Stimulated activated CD4-positive, alpha-beta T cell treated with anti-CD3 and anti-CD28 coated beads, Interleukin-2, amount 100 ng/mL, for 4 hours (primary cell): ENCODE measurements at regions not wholly inside any gene's neighbourhood (a gene's known extent, or its start where the extent isn't known, plus 50 kb on each side); places are given as distances from the start of the nearest gene placed in this dataset.
A peak's percentile ranks its signal among the peaks of the same experiment; 100 is the strongest.
"Not testable (repeated sequence)": the region's sequence is repeated elsewhere in the genome, so short reads cannot be mapped to it uniquely, and the experiment has no call there.

Experiments used
- DNase-seq: peaks from one replicate; pipeline ENCODE4 v3.0.0-alpha.2; 2020; ENCODE audit warnings: low read depth

DNA sequence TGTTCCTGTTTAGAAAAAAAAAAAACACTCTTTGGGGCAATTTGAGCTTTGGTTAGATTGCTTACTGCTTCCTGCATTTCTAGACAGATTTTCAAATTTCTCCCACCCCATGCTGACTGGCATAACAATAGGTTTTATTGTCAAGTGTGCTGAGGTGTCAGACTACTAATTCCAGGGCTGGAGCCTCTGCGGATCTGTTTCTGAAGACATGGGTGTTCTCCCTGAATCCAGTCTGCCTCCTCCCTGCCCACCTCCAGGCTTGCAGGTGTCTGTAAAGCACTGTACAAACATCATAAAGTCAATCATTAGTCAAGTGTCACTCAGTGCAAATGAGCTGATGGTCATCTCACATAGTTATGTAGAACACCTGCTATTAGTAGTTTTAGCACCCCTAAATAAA, 292.4 kb downstream of the GATA3 start:
- no peak for DNase-seq

DNA sequence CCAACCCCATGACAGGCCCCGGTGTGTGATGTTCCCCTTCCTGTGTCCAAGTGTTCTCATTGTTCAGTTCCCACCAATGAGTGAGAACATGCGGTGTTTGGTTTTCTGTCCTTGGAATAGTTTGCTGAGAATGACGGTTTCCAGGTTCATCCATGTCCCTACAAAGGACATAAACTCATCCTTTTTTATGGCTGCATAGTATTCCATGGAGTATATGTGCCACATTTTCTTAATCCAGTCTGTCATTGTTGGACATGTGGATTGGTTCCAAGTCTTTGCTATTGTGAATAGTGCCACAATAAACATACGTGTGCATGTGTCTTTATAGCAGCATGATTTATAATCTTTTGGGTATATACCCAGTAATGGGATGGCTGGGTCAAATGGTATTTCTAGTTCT, 293.1 kb downstream of the GATA3 start:
- DNase-seq: not testable (repeated sequence)

DNA sequence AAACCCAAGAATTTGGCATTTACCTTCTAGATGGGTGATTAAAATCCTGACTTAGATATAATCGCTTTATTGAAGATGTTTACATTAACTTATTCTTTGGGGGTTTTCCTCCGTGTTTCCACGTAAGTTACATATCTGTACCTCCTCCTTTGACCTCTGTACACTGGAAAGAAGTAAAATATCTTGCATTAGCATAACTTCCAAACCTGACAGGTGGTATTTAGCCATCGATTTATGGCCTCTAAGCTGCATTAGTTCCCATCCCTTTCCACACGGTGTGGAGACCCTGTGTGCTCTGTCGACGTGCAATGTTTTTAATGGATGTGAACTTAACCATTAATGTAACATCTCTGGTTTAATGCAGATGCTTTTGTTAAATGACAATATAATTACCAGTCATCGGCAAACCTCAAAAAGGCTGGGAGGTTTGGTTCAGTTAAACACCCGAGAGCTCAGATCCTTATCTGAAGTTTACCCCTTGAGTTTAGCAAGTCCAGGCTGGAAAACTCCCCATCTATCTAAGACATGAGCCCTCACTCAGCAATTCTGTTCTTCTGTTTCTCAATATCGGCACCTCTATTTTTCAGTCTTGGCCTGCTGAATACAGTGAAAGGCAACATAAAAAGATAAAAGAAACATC, 295.2 kb downstream of the GATA3 start:
- no peak for DNase-seq

DNA sequence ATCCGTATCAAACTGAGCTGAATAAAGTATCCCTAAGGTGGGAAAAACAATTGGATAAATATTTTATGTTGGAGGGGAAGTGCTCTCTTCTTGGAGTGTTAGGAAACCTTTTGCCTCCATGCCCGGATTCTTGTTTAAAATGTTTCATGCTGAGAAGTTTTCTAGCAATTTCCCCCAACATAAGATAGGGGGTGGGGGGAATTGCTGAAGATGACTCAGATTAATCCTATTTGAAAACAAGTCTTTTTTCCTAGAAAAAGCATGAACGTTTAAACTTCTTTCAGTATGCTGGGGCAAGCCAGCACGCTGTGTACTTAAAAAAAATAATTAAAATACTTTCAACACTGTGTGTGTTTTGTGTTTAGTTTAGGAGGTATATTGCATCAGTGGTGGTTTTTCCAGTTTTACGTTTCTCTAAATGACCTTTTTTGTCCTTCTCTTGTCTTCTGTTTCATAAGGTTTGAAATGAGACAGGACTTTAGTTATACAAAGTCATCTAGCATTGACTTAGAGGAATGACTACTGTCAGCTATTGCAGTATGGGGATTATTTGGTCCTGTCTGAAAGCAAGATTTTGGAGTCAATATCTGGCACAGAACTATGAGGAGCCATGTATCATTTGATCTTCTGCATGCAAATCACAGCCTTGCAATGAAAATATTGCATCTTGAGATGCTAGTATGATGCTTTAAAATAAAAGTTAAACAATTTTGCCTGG, 295.9 kb downstream of the GATA3 start:
- DNase-seq: no peak

DNA sequence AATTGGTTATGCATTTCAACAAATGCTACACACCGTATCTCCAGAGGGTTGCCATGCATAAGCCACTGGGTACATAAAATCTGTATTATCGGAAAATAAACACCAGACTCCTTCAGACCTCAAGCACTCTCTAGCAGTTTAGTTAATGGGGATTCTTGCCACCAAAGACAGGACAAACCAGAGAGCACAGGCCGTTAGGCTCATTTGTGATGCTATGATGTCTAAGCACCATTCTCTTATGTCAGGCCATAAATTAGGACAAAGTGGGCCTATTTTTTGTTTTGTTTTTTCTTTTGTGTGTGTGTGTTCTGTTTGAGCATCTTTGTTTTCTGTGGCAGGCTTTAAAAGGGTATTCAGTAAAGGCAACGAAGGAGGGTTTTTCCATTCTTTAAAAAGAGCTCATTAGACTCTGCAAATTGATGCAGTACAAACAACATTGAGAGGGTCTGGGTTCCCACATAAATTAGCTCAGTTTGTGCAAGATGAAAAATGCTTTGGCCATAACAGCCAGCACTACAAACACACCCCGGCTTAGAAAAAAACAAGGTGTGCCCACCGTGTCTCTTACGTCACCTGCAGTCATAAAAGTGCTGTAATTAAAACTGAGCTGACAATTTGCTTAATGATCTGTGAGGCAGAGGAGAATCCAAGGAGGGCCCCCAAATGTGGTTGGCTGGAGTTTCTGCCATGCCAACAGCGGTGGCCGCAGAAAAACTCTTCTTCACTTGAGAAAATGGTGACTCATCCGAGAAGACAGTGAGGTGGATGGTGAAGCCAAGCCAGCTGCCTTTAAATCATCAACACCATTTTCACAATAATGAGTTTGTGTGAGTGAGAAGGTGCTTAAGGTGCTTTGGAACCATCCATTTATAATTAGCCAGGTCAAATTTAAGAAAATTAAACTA, 297.9 kb downstream of the GATA3 start:
- no peak for DNase-seq

DNA sequence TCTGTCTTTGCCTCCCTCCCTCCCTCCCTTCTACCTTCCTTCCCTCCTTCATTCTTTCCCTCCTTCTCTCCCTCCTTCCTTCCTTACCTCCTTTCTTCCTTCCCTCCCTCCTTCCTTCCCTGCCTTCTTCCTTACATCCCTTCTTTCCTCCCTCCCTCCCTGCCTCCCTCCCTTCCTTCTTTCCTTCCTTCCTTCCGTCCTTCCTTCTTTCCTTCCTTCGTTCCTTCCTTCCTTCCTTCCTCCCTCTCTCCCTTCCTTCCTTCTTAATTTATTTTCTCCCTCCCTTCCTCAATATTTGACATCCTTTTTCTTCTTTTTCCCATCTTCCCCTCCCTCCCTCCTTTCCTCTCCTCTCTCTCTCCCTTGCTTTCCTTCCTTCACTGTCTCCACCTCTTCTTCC, 301.8 kb downstream of the GATA3 start:
- DNase-seq: no peak

DNA sequence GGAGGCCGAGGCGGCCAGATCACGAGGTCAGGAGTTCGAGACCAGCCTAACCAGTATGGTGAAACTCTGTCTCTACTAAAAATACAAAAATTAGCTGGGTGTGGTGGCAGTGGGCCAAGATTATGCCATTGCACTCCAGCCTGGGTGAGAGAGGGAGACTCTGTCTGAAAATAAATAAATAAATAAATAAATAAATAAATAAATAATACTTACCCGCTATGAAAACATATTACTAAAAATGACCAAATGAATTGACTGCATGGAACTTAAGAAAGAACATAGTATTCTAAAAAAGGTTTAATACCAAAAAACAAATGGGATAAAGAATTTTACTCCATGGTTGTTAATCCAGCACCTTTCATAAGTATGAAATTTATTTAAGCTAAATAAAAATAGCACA, 305.0 kb downstream of the GATA3 start:
- no peak for DNase-seq

DNA sequence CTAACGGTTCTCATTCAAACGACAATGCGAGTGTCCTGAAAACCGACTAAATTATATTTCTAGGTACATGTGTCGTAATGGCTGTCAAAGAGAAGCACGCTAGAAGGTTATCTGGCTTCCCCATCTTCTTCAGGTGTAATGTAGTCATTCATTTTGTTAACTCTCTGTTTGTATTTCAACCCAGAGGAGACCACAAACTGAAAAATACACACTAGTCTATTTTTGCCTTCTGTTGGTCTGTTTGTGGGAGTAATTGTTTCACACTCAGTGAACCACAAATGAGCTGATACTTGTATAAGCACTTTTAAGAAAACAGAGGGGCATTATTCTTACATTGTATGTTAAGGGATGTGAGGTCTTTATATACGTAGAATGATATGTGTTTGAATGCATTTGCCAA, 305.9 kb downstream of the GATA3 start:
- no peak for DNase-seq

DNA sequence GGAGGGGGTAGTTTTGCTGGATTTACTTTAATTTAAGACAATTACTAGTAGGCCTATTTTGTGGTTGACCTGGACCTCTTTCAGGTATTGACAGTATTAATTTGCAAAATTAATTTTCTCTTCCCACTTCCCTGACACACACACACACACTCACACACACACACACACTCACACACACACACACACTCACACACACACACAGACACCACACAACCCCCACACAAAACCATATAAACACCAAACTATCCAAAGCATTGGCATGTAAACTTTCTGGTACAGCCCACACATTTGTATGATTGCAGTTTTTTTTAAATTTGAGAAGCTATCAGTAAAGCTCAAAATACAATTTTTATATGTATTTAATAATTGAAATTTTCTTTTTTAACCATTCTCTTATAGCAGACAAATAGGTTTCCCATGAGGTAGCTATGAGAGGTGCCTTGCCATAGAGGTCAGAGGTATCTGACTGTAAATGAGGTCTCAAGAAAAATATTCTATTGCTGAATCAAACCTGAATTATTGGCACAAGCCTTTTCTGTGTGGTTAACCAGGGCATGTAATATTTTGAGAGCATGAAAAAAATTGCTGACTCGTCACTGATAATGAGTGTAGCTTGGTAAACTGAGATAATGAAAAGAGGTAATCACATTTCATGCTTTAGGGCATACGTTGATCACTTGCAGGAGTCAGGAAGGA, 306.5 kb downstream of the GATA3 start:
- DNase-seq: no peak

DNA sequence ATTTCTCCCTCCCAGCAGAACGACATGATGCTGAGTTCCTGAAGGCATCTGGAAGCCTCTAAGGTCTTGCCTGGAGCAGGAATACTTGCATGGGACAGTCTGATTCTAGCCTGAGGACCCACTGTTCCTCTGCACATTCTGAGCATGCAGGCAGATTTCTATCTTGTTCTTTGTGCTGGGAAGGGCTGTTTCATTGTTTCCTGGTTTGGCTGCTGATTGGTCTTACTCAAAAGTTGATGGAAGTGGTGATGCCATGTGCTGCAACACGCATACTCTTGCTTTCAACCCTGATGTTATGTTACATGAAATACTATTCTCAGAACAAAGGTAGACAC, 307.0 kb downstream of the GATA3 start:
- no peak for DNase-seq

DNA sequence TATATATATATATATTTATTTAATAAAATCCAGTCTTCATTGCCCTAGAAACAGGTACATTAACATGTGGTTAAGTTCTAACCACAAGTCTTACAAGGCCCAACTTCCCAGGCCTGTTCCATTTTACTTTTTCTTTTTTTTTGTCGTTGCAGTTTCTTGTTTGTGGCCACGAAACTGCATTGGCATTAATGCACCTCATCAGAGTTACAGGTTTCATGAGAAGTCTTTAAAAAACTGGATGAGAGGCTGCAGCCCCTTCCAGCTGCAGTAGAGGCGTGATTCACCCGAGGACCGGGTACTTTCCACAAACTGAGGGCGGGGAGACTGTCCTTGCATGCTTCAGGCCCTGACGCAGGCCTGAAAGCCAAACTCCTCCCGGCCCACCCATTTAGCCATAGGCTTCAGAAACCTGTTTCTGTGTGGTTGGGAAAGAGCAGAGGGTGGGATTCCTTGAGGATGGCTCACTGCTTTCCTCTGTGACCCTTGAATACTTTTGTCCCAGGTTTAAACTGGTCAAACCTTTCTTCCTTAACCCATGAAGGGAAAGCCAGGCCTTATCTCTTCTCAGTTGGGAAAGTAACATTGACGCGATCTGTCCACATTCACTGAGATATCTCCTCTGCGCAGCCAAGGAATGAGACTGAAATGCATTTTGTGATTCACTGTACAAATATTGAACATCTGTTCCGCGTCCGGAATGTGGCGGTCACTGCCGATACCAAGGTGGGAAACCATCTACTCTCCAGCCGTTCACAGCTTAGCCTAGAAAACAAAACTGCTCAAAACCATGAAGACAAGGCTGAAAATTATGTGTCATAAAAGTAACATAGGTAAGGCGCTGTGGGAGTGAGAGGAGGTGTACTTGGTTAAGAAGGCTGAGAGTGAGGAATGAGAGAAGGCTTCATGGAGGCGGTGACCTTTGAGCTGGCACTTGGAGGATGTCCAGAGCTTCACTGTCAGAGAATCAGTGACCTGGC, 311.7 kb downstream of the GATA3 start:
- DNase-seq: peak; percentile 4

DNA sequence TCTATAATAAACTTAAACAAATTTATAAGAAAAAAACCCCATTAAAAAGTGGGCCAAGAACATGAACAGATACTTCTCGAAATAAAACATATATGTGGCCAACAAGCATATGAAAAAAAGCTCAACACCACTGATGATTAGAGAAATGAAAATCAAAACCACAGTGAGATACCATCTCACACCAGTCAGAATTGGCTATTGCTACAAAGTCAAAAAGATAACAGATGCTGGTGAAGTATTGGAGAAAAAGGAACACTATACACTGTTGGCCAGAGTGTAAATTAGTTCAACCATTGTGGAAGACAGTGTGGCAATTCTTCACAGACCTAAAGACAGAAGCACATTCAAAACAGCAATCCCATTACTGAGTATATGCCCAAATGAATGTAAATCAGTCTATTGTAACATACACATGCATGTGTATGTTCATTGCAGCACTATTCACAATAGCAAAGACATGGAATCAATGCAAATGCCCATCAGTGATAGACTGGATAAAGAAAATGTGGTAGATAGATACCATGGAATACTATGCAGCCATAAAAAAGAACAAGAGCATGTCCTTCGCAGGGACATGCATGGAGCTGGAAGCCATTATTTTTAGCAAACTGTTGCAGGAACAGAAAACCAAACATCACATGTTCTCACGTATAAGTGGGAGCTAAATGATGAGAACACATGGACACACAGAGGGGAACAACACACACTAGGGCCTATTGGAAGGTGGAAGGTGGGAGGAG, 313.4 kb downstream of the GATA3 start:
- DNase-seq: not testable (repeated sequence)

DNA sequence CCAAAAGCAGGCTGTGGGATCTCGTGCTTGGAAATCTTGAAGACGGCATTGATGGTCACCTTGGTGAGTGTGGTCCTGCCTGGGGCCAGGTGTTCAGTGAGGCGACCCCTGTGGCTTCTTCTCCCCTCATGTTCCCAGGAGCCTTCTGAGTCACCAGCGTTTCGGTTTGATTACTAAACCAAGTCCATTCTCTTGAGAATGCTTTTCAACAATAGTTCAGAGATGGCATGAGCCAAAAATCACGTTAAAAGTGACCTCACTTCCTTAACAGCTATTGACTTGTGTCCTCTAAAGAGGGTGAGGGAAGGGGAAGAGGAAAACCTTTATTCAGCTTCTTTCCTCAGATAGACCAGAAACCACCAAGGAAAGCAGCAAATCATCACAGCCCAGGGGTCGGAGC, 315.2 kb downstream of the GATA3 start:
- DNase-seq: no peak

DNA sequence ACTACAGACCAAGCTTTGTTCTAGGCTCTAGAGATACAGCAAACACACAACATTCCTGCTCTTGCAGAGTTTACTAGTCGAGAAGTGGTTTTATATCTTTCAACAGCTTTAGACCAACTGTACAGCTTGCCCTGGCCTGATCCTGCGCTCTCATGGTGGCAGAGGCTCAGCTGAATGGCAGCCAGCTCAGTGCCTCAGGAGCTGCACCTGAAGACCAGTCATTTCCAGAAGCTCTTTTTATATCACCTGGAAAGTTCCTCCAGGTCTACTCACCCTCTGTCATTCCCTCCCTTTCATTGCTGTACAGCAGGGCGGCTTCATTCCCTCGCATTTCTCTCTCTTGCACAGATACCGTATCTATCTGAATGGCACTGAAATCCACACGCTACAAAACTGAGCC, 319.8 kb downstream of the GATA3 start:
- no peak for DNase-seq

DNA sequence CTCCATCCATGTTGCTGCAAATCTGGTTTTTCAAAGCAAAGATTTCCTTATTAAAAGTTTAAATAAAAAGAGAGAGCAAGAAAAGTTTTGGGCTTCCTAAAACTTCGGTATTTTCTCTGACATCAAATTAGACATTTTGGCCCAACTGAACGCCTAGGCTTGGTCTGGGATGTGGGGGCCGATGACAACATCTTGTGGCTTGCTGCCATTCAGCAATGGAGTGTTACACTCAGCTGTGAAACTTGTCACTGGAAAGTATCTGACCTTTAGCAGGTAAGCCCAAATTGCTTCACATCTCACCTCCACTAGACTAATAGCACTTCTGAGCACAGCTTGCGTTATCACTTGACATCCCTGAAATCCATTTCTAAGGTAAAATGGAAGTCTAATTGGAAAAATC, 320.6 kb downstream of the GATA3 start:
- no peak for DNase-seq

DNA sequence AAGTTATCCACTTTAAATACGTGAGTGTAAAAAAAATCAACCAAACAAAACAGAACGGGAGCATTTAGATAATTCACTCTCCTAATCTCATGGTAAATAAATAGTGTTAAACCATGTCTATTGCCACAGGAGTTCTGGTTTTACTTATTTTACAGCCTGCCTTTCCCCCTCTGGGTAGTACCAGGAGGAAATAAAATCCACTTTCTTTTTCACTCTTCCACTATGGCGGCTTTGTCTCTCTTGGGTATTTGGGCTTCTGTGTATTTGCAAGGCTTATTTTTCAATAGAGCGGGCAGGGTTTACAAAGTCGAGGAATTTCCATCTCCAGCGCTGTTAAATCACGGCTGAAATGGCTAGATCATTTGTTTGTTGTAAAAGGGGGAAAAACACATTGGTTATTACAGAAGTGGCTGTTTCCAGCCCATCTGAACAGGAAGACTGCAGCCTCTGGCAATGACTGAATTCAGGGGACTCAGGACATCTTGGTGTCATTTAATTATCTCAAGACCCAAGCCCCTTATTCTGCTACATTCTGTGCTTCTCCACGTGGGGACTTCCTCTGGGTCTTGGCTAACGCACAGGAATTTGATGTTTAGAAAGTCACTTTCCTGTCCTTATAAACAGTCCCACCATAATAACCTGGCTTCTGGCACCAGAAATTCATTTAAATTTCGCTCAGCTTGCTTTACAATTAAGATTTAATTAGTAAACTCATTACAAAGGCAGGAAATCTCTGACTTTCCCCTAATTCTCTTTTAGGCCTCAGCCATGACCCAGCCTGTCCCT, 323.9 kb downstream of the GATA3 start:
- no peak for DNase-seq

DNA sequence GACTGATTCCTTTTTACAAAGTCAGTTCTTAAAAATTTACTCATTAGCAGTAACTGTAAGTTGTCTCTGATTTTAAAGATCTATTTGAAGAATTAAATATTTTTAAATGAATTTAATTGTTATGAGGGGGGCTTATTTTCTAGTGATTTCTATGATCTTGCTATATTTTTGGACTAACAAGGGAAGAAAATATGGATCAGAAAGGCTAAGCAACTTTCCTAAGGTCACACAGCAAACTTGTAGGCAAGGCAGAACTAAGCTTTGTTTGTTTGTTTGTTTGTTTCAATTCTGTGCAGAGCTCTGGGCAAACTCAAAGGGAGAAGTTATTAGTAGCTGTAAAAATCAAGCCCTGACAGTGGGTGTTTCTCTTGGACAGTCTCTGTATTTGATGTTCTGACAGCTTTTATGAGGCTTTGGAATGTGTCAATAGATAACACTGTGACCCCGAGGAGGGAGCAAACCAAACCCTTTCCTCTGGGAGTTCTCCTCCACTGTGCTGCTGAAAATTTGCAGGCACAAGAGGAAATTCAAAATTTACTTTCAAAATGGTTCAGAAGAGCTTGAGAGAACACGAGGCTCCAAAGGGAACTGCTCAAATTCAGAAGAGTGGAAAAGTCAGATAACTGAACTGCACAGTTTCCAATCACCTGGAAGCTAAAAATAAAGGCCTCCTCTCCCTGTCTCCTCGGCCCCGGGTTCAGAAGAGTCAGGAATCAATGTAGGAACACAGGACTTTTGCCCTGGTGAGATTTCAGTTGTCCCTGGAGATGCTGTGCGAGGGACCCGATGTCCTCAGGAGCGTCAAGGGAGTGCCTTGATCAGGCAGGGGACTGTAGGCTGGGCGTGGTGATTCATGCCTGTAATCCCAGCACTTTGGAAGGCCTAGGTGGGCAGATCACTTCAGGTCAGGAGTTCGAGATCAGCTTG, 325.7 kb downstream of the GATA3 start:
- DNase-seq: no peak

DNA sequence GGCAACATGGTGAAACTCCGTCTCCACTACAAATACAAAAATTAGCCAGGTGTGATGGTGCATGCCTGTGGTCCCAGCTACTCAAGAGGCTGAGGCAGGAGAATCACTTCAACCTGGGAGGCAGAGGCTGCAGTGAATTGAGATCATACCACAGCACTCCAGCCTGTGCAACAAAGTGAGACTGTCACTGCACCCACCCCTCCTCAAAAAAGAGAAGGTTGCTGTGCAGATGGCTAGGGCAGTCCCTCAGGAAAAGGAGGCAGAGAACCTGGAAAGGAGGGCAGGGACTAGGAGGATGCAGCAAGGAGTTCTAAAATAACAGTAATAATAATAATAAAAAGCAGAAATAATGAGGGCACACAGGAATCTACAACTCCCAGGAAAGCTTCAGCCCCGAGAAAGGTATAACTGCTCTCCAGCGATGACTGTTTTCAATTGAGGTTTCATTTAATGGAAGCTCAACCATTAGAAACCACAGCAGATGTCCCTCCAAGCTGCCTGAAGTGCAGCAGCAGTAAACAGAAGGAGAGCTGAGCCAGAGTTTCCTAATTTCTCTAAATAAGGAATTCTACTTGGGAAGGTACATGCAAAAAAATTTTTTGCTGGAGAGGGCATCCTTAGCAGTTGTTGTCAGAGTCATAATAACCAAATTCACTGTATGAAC, 326.5 kb downstream of the GATA3 start:
- DNase-seq: no peak
